Stomach (tissue), 8 donors: ENCODE measurements at regions not wholly inside any gene's neighbourhood (a gene's known extent, or its start where the extent isn't known, plus 50 kb on each side); places are given as distances from the start of the nearest gene placed in this dataset.
"Not testable (repeated sequence)": the region's sequence is repeated elsewhere in the genome, so short reads cannot be mapped to it uniquely, and the experiment has no call there.

Source experiments
- DNase-seq, 2 donors: peaks; one replicate each; pipeline versions ENCODE4 v3.0.0 to v3.0.0-alpha.2; 2013 to 2019
- H3K27ac ChIP-seq, 5 donors: fragments of 200-600 bp in 4 of 5; sonication (generic) in 4 of 5; one replicate each; pipeline ENCODE4 v1.5.1; 2013 to 2019; ENCODE audit warnings: mild to moderate bottlenecking in 1 of 5, moderate library complexity in 1 of 5
- H3K27me3 ChIP-seq, 3 donors: fragments of 200-600 bp; sonication (generic); one replicate each; pipeline ENCODE4 v1.5.1; 2017 to 2019; ENCODE audit warnings: mixed run types in 1 of 3
- H3K36me3 ChIP-seq, 4 donors: fragments of 200-600 bp; sonication (generic); 1 replicate in 3 of 4; 2 replicates in 1 of 4; pipeline ENCODE4 v1.5.1; 2016 to 2019
- H3K4me1 ChIP-seq, 4 donors: fragments of 200-600 bp; sonication (generic); one replicate each; pipeline ENCODE4 v1.5.1; 2016 to 2019
- H3K4me3 ChIP-seq, 4 donors: fragments of 200-600 bp; sonication (generic) in 3 of 4; one replicate each; pipeline ENCODE4 v1.5.1; 2016 to 2019; ENCODE audit warnings: mild to moderate bottlenecking in 1 of 4
- H3K9me3 ChIP-seq, 4 donors: fragments of 200-600 bp; sonication (generic); one replicate each; pipeline ENCODE4 v1.5.1; 2016 to 2019
- EP300 ChIP-seq: sonication (generic); formaldehyde crosslinking; IDR thresholded peaks from one replicate; pipeline ENCODE4 v1.6.1; 2017; ENCODE audit warnings: antibody characterized with exemption
- POLR2A ChIP-seq, 4 donors: fragments of 450-650 bp; IDR thresholded peaks; one replicate each; pipeline ENCODE4 v1.6.1; 2016; ENCODE audit warnings: antibody characterized with exemption in 4 of 4, control low read depth in 2 of 4, mild to moderate bottlenecking in 1 of 4, moderate library complexity in 1 of 4
- POLR2AphosphoS5 ChIP-seq, 3 donors: sonication (generic); formaldehyde crosslinking; IDR thresholded peaks; one replicate each; pipeline ENCODE4 v1.6.1; 2016; ENCODE audit warnings: antibody characterized with exemption in 3 of 3
- WGBS, 5 donors: extraction: QIAGEN DNeasy Blood & Tissue Kit in 3 of 5; methylation state at CpG; one replicate each; pipeline versions ENCODE4 v1.1.5 to v1.1.7; 2013 to 2018; 5-methylcytosine and 5-hydroxymethylcytosine counted together
- intact Hi-C: fragments of 100-400 bp; cut with DNase I; formaldehyde crosslinking; loops from one replicate; pipeline ENCODE4 v1.15.1; 2023; ENCODE audit warnings: low total_unique reads
- TF ChIP-seq, protein P1 (sequence below), 7 experiments: fragments of 450-650 bp in 4 of 7; fragments of 200-600 bp in 3 of 7; sonication (generic) in 3 of 7; IDR thresholded peaks; one replicate each; pipeline ENCODE4 v1.5.1; 2016 to 2019; ENCODE audit warnings: antibody characterized with exemption in 7 of 7, control low read depth in 2 of 7, mild to moderate bottlenecking in 1 of 7
- donor health status: healthy with polysubstance abuse.
- donor health status: Bipolar disorder and iron deficiency.
- donor health status: healthy.

GRCh38 chr16:86858501-86858900, 280.2 kb downstream of the FOXL1 start:
- Histone ChIP-seq H3K36me3 (no peaks in the 10 kb centered on the region), H3K4me1 (peaks cover 0 to 8% (median 0%) of the 10 kb centered on the region in 4 donors), H3K4me3 (no peak overlapping the region), H3K27me3 (peaks cover 0 to 22% (median 0%) of the 10 kb centered on the region in 3 donors), H3K9me3 (no peaks in the 10 kb centered on the region), H3K27ac (no peak overlapping the region)
- TF ChIP-seq, protein P1, sequence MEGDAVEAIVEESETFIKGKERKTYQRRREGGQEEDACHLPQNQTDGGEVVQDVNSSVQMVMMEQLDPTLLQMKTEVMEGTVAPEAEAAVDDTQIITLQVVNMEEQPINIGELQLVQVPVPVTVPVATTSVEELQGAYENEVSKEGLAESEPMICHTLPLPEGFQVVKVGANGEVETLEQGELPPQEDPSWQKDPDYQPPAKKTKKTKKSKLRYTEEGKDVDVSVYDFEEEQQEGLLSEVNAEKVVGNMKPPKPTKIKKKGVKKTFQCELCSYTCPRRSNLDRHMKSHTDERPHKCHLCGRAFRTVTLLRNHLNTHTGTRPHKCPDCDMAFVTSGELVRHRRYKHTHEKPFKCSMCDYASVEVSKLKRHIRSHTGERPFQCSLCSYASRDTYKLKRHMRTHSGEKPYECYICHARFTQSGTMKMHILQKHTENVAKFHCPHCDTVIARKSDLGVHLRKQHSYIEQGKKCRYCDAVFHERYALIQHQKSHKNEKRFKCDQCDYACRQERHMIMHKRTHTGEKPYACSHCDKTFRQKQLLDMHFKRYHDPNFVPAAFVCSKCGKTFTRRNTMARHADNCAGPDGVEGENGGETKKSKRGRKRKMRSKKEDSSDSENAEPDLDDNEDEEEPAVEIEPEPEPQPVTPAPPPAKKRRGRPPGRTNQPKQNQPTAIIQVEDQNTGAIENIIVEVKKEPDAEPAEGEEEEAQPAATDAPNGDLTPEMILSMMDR (IDR thresholded peaks at IDR 0.05) = no peak
- no peak for TF ChIP-seq POLR2AphosphoS5 (IDR thresholded peaks at IDR 0.05)
- no peak for TF ChIP-seq EP300
- no peak for TF ChIP-seq POLR2A (IDR thresholded peaks at IDR 0.05)
- intact Hi-C loops = no loop called here
- DNase-seq = no peak
- 53 to 65% (median 61%) methylated on average over 10 of the region's 10 CpGs for WGBS, 5 donors

DNA sequence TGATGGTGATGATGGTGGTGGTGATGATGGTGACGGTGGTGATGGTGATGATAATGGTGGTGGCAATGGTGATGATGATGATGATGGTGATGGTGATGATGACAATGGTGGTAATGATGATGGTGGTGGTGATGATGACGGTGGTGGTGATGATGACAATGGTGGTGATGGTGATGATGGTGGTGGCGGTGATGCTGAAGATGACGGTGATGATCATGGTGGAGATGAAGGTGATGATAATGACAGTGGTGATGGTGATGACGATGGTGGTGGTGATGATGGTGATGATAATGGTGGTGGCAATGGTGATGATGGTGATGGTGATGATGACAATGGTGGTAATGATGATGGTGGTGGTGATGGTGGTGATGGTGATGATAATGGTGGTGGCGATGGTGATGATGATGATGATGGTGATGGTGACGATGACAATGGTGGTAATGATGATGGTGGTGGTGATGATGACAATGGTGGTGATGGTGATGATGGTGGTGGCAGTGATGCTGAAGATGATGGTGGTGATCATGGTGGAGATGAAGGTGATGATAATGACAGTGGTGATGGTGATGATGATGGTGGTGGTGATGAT, 283.0 kb downstream of the FOXL1 start:
- H3K4me3 ChIP-seq, intact Hi-C loops, H3K27ac ChIP-seq, H3K36me3 ChIP-seq, H3K9me3 ChIP-seq, DNase-seq: not testable (repeated sequence)
- H3K27me3 ChIP-seq = peaks cover 0 to 27% (median 0%) of the 10 kb centered on the region in 3 donors
- WGBS, 5 donors = 89 to 98% (median 94%) methylated on average over 7 of the region's 7 CpGs
- H3K4me1 ChIP-seq = peaks cover 0 to 17% (median 4%) of the 10 kb centered on the region in 4 donors

DNA sequence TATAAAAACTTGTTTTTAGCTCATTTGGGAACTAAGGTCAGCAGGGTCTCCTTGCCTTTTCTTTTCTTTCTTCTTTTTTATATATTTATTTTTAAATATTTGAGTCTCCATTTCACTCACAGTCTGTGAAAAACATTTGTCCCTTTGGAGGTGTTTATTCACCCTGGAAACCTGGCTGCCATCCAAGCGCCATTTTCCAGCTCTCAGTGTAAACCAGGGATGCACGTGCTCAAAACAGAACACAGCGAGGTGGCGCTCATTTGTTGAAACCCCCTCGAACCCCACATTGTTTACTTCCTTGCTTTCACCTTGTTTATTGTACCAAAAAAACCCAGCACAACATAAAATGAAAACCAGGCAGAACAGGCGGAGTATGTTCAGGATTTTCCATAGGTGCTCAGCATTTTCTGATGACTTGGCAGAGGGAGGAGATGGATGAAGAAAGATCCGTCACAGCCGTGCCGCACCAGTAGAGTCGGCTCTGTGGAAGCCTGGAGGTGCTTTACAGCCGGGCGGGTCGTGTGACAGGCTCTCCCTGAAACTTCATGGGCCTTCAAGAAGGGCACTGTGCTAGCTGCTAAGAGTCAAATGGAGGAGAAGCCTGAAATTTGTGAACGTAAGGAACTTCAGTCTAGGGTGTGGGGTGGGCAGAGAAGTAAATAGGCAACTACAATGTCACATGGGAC, 284.4 kb downstream of the FOXL1 start:
- H3K9me3 ChIP-seq = no peaks in the 10 kb centered on the region
- 40 to 51% (median 44%) methylated on average over 14 of the region's 14 CpGs for WGBS, 5 donors
- no peak overlapping the region for H3K4me3 ChIP-seq
- H3K27me3 ChIP-seq = peaks cover 0 to 17% (median 0%) of the 10 kb centered on the region in 3 donors
- TF ChIP-seq POLR2AphosphoS5 (IDR thresholded peaks at IDR 0.05) = no peak
- TF ChIP-seq EP300 = no peak
- TF ChIP-seq, protein P1 (IDR thresholded peaks at IDR 0.05) = no peak
- no peak for TF ChIP-seq POLR2A (IDR thresholded peaks at IDR 0.05)
- H3K36me3 ChIP-seq = no peaks in the 10 kb centered on the region
- peak in 1 of 2 donors; percentile 82 for DNase-seq
- peaks cover 0 to 19% (median 4%) of the 10 kb centered on the region in 4 donors for H3K4me1 ChIP-seq
- H3K27ac ChIP-seq = no peak overlapping the region
- intact Hi-C loops = no loop called here

GRCh38 chr16:86863609-86864008, 285.3 kb downstream of the FOXL1 start:
- WGBS, 5 donors = 84 to 89% (median 86%) methylated on average over 7 of the region's 7 CpGs
- H3K4me1 ChIP-seq = peaks cover 0 to 19% (median 4%) of the 10 kb centered on the region in 4 donors
- peaks cover 0 to 17% (median 0%) of the 10 kb centered on the region in 3 donors for H3K27me3 ChIP-seq
- no peak overlapping the region for H3K27ac ChIP-seq
- no peaks in the 10 kb centered on the region for H3K36me3 ChIP-seq
- H3K9me3 ChIP-seq = no peaks in the 10 kb centered on the region
- intact Hi-C loops = no loop called here
- H3K4me3 ChIP-seq = no peak overlapping the region
- DNase-seq = no peak
- TF ChIP-seq POLR2A (IDR thresholded peaks at IDR 0.05) (no peak), POLR2AphosphoS5 (IDR thresholded peaks at IDR 0.05) (no peak), EP300 (no peak)
- TF ChIP-seq, protein P1 (IDR thresholded peaks at IDR 0.05) = no peak

GRCh38 chr16:86864586-86864985, 286.2 kb downstream of the FOXL1 start:
- Histone ChIP-seq H3K27ac (no peak overlapping the region), H3K4me1 (peaks cover 0 to 19% (median 4%) of the 10 kb centered on the region in 4 donors), H3K9me3 (no peaks in the 10 kb centered on the region), H3K36me3 (no peaks in the 10 kb centered on the region), H3K27me3 (peaks cover 0 to 27% (median 9%) of the 10 kb centered on the region in 3 donors), H3K4me3 (no peak overlapping the region)
- intact Hi-C loops = no loop called here
- TF ChIP-seq POLR2AphosphoS5 (IDR thresholded peaks at IDR 0.05) (no peak), EP300 (no peak), POLR2A (IDR thresholded peaks at IDR 0.05) (no peak)
- TF ChIP-seq, protein P1 (IDR thresholded peaks at IDR 0.05) = no peak
- no peak for DNase-seq
- 90 to 95% (median 93%) methylated on average over 6 of the region's 6 CpGs for WGBS, 5 donors
